Right lobe of liver (tissue), 4 donors: ENCODE measurements at regions not wholly inside any gene's neighbourhood (a gene's known extent, or its start where the extent isn't known, plus 50 kb on each side); places are given as distances from the start of the nearest gene placed in this dataset.

Source experiments
- POLR2A ChIP-seq: fragments of 450-650 bp; IDR thresholded peaks from one replicate; pipeline ENCODE4 v1.6.1; 2017; ENCODE audit warnings: antibody characterized with exemption, mild to moderate bottlenecking
- TF ChIP-seq, protein P1 (sequence below), 4 donors: fragments of 200-600 bp in 3 of 4; fragments of 450-650 bp in 1 of 4; IDR thresholded peaks; one replicate each; pipeline versions ENCODE4 v1.5.1 to v1.8.0; 2016 to 2022; ENCODE audit warnings: antibody characterized with exemption in 4 of 4, mild to moderate bottlenecking in 2 of 4
- donor health status: DM: no; HTN: no; CAD: no.
- donor health status: DM: no; HTN: no; CAD: no.
- donor health status: DM: no; HTN: yes; CAD: no.

DNA sequence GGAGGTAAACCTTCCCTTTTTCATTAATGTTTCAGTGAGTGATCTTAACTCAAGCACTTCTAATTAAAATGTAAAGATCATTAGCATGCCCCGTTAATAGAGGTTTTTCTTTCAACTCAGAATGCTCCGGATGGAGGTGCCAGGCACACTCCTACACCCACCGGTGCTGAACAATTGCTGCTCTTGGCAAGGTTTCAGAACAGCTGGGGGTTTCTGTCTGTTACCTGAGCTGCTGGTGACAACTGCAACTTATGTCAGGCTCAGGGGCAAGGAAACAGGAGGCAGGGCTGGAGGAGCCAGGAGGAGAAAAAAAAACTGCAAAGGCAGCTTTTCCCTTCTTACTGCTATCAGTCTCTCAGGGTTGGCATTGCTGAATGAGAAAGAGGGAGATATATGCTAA, 250.1 kb downstream of the DIPK2A start:
- TF ChIP-seq, protein P1, sequence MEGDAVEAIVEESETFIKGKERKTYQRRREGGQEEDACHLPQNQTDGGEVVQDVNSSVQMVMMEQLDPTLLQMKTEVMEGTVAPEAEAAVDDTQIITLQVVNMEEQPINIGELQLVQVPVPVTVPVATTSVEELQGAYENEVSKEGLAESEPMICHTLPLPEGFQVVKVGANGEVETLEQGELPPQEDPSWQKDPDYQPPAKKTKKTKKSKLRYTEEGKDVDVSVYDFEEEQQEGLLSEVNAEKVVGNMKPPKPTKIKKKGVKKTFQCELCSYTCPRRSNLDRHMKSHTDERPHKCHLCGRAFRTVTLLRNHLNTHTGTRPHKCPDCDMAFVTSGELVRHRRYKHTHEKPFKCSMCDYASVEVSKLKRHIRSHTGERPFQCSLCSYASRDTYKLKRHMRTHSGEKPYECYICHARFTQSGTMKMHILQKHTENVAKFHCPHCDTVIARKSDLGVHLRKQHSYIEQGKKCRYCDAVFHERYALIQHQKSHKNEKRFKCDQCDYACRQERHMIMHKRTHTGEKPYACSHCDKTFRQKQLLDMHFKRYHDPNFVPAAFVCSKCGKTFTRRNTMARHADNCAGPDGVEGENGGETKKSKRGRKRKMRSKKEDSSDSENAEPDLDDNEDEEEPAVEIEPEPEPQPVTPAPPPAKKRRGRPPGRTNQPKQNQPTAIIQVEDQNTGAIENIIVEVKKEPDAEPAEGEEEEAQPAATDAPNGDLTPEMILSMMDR (IDR thresholded peaks at IDR 0.05), result no peak
- TF ChIP-seq POLR2A, result no peak
